SU-DHL-6 (cell line): ENCODE measurements at regions not wholly inside any gene's neighbourhood (a gene's known extent, or its start where the extent isn't known, plus 50 kb on each side); places are given as distances from the start of the nearest gene placed in this dataset.

Experiments
- EZH2phosphoT487 ChIP-seq: fragments of 200-600 bp; sonication (generic), shearing (Covaris generic); conservative IDR thresholded peaks from 2 replicates; pipeline ENCODE4 v1.6.1; 2018; ENCODE audit warnings: mild to moderate bottlenecking, antibody characterized with exemption, low read length, moderate library complexity, mixed read lengths
- TF ChIP-seq, protein P1 (sequence below): fragments of 200-600 bp; sonication (generic); IDR thresholded peaks from one replicate; pipeline ENCODE4 v1.5.1; 2017; ENCODE audit warnings: antibody characterized with exemption, mild to moderate bottlenecking, low read length, moderate library complexity; ENCODE audit not compliant: insufficient read depth, poor library complexity, severe bottlenecking

- TF ChIP-seq, protein P1, sequence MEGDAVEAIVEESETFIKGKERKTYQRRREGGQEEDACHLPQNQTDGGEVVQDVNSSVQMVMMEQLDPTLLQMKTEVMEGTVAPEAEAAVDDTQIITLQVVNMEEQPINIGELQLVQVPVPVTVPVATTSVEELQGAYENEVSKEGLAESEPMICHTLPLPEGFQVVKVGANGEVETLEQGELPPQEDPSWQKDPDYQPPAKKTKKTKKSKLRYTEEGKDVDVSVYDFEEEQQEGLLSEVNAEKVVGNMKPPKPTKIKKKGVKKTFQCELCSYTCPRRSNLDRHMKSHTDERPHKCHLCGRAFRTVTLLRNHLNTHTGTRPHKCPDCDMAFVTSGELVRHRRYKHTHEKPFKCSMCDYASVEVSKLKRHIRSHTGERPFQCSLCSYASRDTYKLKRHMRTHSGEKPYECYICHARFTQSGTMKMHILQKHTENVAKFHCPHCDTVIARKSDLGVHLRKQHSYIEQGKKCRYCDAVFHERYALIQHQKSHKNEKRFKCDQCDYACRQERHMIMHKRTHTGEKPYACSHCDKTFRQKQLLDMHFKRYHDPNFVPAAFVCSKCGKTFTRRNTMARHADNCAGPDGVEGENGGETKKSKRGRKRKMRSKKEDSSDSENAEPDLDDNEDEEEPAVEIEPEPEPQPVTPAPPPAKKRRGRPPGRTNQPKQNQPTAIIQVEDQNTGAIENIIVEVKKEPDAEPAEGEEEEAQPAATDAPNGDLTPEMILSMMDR: no peak
- no peak for TF ChIP-seq EZH2phosphoT487
Observed at GRCh38 chr20:48469026-48469425, 358.8 kb downstream of the PREX1 start.
